Nephron (organoid): ENCODE measurements at regions not wholly inside any gene's neighbourhood (a gene's known extent, or its start where the extent isn't known, plus 50 kb on each side); places are given as distances from the start of the nearest gene placed in this dataset.
A peak's percentile ranks its signal among the peaks of the same experiment; 100 is the strongest.

Source experiments
- H3K27ac Mint-ChIP-seq, 3 experiments: 2 replicates each; pipeline ENCODE4 v1.8.0; 2020; ENCODE audit warnings: mixed read lengths in 3 of 3, mild to moderate bottlenecking in 2 of 3, moderate library complexity in 1 of 3
- H3K27me3 Mint-ChIP-seq: 2 replicates; pipeline ENCODE4 v1.8.0; 2021; ENCODE audit warnings: low read depth, mild to moderate bottlenecking, moderate library complexity, mixed read lengths
- H3K36me3 Mint-ChIP-seq: 2 replicates; pipeline ENCODE4 v1.8.0; 2020; ENCODE audit warnings: low read depth, mixed read lengths
- H3K4me1 Mint-ChIP-seq: 2 replicates; pipeline ENCODE4 v1.8.0; 2020; ENCODE audit warnings: mixed read lengths
- H3K4me3 Mint-ChIP-seq, 3 experiments: 2 replicates each; pipeline ENCODE4 v1.8.0; 2020; ENCODE audit warnings: mild to moderate bottlenecking in 3 of 3, mixed read lengths in 3 of 3, moderate library complexity in 2 of 3
- H3K9me3 Mint-ChIP-seq: 2 replicates; pipeline ENCODE4 v1.8.0; 2020; ENCODE audit warnings: mixed read lengths
- CTCF ChIP-seq, 3 experiments: fragments of 200-600 bp; sonication (generic); IDR thresholded peaks; one replicate each; pipeline ENCODE4 v1.5.0; 2021; ENCODE audit warnings: antibody characterized with exemption in 3 of 3; ENCODE audit not compliant: unreplicated experiment in 3 of 3

GRCh38 chr6:22807818-22808217, 238.5 kb downstream of the HDGFL1 start:
- Mint-ChIP-seq H3K27me3 (no peaks in the 10 kb centered on the region), H3K4me1 (peaks cover 32% of the 10 kb centered on the region), H3K4me3 (no peak overlapping the region), H3K9me3 (peaks cover 4% of the 10 kb centered on the region), H3K36me3 (no peaks in the 10 kb centered on the region), H3K27ac (peak overlapping the region in 1 of 3 experiments; percentile 75)
- no peak for TF ChIP-seq CTCF (IDR thresholded peaks at IDR 0.05; ENCODE audit: unreplicated experiment in 3 of 3)

- H3K9me3 Mint-ChIP-seq: peaks cover 4% of the 10 kb centered on the region
- no peaks in the 10 kb centered on the region for H3K27me3 Mint-ChIP-seq
- H3K27ac Mint-ChIP-seq: peak overlapping the region in 2 of 3 experiments; percentile 34 to 55
- H3K4me3 Mint-ChIP-seq: no peak overlapping the region
- no peak for TF ChIP-seq CTCF (IDR thresholded peaks at IDR 0.05; ENCODE audit: unreplicated experiment in 3 of 3)
- H3K4me1 Mint-ChIP-seq: peaks cover 32% of the 10 kb centered on the region
- H3K36me3 Mint-ChIP-seq: no peaks in the 10 kb centered on the region
Measured at GRCh38 chr6:22808466-22808865, 239.1 kb downstream of the HDGFL1 start.

- Mint-ChIP-seq H3K27ac (peak overlapping the region; percentile 55 to 63 (median 61)), H3K4me3 (no peak overlapping the region), H3K9me3 (peaks cover 7% of the 10 kb centered on the region), H3K27me3 (no peaks in the 10 kb centered on the region), H3K36me3 (no peaks in the 10 kb centered on the region), H3K4me1 (peaks cover 32% of the 10 kb centered on the region)
- no peak for TF ChIP-seq CTCF (IDR thresholded peaks at IDR 0.05; ENCODE audit: unreplicated experiment in 3 of 3)
Measured at GRCh38 chr6:22809370-22809769, 240.0 kb downstream of the HDGFL1 start.

GRCh38 chr6:22819209-22819608, 249.8 kb downstream of the HDGFL1 start:
- peaks cover 29% of the 10 kb centered on the region for H3K9me3 Mint-ChIP-seq
- TF ChIP-seq CTCF (IDR thresholded peaks at IDR 0.05; ENCODE audit: unreplicated experiment in 3 of 3): no peak
- no peak overlapping the region for H3K4me3 Mint-ChIP-seq
- no peaks in the 10 kb centered on the region for H3K36me3 Mint-ChIP-seq
- no peaks in the 10 kb centered on the region for H3K27me3 Mint-ChIP-seq
- H3K4me1 Mint-ChIP-seq: peaks cover 5% of the 10 kb centered on the region
- H3K27ac Mint-ChIP-seq: no peak overlapping the region

- no peaks in the 10 kb centered on the region for H3K27me3 Mint-ChIP-seq
- no peak overlapping the region for H3K4me3 Mint-ChIP-seq
- H3K36me3 Mint-ChIP-seq: no peaks in the 10 kb centered on the region
- H3K9me3 Mint-ChIP-seq: peaks cover 14% of the 10 kb centered on the region
- H3K27ac Mint-ChIP-seq: peak overlapping the region in 1 of 3 experiments; percentile 28
- peaks cover 11% of the 10 kb centered on the region for H3K4me1 Mint-ChIP-seq
- no peak for TF ChIP-seq CTCF (IDR thresholded peaks at IDR 0.05; ENCODE audit: unreplicated experiment in 3 of 3)
Measured at GRCh38 chr6:22821664-22822320, 252.4 kb downstream of the HDGFL1 start.

- no peaks in the 10 kb centered on the region for H3K27me3 Mint-ChIP-seq
- peak overlapping the region; percentile 33 to 95 (median 84) for H3K27ac Mint-ChIP-seq
- peaks cover 2% of the 10 kb centered on the region for H3K9me3 Mint-ChIP-seq
- no peaks in the 10 kb centered on the region for H3K36me3 Mint-ChIP-seq
- peaks cover 37% of the 10 kb centered on the region for H3K4me1 Mint-ChIP-seq
- H3K4me3 Mint-ChIP-seq: no peak overlapping the region
- no peak for TF ChIP-seq CTCF (IDR thresholded peaks at IDR 0.05; ENCODE audit: unreplicated experiment in 3 of 3)
Measured at GRCh38 chr6:22825210-22825609, 255.8 kb downstream of the HDGFL1 start.
